Large intestine (tissue), 3 donors: ENCODE measurements at regions not wholly inside any gene's neighbourhood (a gene's known extent, or its start where the extent isn't known, plus 50 kb on each side); places are given as distances from the start of the nearest gene placed in this dataset.

Source experiments
- DNase-seq, 2 donors: peaks; one replicate each; pipeline versions ENCODE4 v3.0.0 to v3.0.0-alpha.2; 2013
- H3K27ac ChIP-seq: one replicate; pipeline ENCODE4 v1.5.1; 2013; ENCODE audit warnings: low read length
- H3K27me3 ChIP-seq: 2 replicates; pipeline ENCODE4 v1.6.1; 2013; ENCODE audit warnings: low read length; ENCODE audit not compliant: control insufficient read depth, insufficient read depth
- H3K36me3 ChIP-seq: 2 replicates; pipeline ENCODE4 v1.6.1; 2013; ENCODE audit warnings: low read length; ENCODE audit not compliant: control insufficient read depth, insufficient read depth
- H3K4me1 ChIP-seq: one replicate; pipeline ENCODE4 v1.6.1; 2013; ENCODE audit warnings: low read length; ENCODE audit not compliant: control insufficient read depth, insufficient read depth
- H3K4me3 ChIP-seq: one replicate; pipeline ENCODE4 v1.5.1; 2013; ENCODE audit warnings: low read length
- H3K9me3 ChIP-seq: one replicate; pipeline ENCODE4 v1.6.1; 2013; ENCODE audit warnings: mild to moderate bottlenecking, low read depth, low read length, moderate library complexity; ENCODE audit not compliant: control insufficient read depth
- WGBS: methylation state at CpG from one replicate; pipeline ENCODE4 v1.1.5; 2013; ENCODE audit warnings: low lambda C conversion rate; ENCODE audit not compliant: insufficient coverage; 5-methylcytosine and 5-hydroxymethylcytosine counted together

DNA sequence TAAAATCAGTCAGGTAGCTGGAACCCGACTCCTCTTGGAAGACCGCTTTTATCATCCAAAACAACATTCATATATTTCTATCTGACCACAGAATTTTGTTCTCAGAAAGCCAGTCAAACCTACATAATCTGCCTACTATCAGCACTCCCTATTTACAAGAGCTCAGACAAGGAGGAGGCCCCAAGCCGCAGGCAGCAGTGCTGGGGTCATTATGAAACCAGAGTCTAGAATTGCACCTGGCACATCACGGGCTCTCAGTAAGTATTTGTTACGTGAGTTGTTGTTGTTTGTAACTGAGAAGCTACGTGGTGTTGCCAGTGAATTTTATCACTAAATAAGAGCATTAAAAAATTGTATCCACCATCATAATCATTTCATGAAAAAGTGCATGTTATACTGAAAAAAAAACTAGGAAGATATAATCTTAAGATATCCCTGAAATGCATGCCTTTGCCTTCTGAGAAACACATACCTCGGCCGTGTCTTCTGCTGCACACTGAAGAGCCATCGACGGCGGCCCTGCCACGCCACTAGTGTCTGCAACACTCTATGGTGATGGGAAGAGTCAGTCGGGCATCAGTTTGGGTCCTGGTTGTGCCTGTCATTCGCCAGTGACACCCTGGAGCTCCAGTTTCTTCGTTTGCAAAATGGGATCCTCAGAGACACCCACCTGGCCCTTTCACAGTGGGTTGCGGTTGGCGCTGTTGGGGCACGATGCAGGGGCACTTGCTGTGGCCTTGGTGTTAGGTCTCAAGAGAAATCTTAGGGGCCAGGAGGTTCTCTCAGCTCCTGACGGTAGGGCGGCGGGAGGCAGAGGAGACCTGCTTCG is 505.9 kb downstream of the EIPR1 start:
- no peaks in the 10 kb centered on the region for H3K4me1 ChIP-seq
- WGBS: no CpG with 5 or more reads among the region's 22 CpGs
- H3K27ac ChIP-seq: no peak overlapping the region
- H3K4me3 ChIP-seq: no peak overlapping the region
- peaks cover 2% of the 10 kb centered on the region for H3K9me3 ChIP-seq
- DNase-seq: no peak
- H3K27me3 ChIP-seq: no peaks in the 10 kb centered on the region
- H3K36me3 ChIP-seq: no peaks in the 10 kb centered on the region

DNA sequence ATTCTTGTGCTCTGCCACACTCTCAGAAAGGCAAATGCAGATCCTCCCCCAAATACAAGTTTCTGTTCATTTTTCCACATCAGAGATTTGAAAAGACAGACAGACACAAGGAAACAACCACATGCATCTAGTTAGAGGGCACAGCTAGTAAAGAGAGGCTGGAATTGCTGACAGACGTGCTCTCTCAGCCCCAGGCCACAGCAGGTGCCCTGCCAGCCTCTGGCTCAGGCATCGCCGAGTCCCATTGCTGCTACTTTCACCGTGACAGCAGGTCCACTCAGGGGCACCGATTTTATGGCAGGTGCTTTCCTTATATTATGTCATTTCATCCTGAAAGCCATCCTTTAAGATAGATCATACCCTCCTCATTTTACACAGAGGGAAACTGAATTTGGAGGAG is 507.5 kb downstream of the EIPR1 start:
- no peak overlapping the region for H3K4me3 ChIP-seq
- WGBS: no CpG with 5 or more reads among the region's 5 CpGs
- no peaks in the 10 kb centered on the region for H3K4me1 ChIP-seq
- no peak overlapping the region for H3K27ac ChIP-seq
- H3K27me3 ChIP-seq: no peaks in the 10 kb centered on the region
- DNase-seq: no peak
- no peaks in the 10 kb centered on the region for H3K9me3 ChIP-seq
- no peaks in the 10 kb centered on the region for H3K36me3 ChIP-seq

DNA sequence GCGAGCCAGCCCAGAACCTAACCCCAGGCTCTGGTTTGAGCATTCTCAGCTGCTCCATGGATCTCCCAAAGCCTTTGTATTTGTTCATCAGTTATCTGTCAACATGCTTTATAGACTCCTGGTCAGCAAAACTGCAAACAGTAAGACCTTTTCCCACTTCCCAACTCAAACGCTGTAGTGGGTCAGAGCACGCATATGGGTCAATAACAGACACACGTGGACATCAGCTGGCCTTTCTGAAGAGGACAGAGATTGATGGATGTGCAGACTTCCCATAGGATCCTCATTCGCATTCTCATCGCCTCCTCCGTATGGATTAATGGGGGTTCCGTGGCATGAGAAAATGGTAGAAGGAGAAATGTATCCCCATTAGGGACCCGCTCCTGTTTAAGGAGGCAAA is 508.1 kb downstream of the EIPR1 start:
- no peaks in the 10 kb centered on the region for H3K36me3 ChIP-seq
- H3K27me3 ChIP-seq: no peaks in the 10 kb centered on the region
- H3K27ac ChIP-seq: no peak overlapping the region
- no peak for DNase-seq
- no peak overlapping the region for H3K4me3 ChIP-seq
- WGBS: no CpG with 5 or more reads among the region's 9 CpGs
- H3K9me3 ChIP-seq: no peaks in the 10 kb centered on the region
- H3K4me1 ChIP-seq: no peaks in the 10 kb centered on the region

DNA sequence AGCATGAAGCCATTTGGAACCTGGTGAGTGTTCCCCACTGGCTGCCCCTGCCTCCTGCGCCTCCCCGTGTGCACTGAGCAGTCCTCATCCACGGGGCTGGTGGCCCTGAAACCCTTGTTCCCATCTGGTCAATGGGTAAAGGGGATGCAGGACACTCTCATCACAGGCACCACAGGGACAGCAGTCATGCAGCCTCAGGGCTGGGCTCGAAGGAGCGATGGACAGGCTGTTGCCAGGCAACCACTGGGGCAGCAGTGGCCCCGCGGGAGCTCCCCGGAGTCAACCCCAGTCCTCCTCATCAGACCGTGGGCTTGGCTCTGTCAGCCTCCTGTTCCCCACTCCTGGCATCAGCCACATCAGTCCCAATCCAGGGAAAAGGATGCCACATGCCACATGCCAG is 509.5 kb downstream of the EIPR1 start:
- no peak overlapping the region for H3K4me3 ChIP-seq
- no peaks in the 10 kb centered on the region for H3K9me3 ChIP-seq
- no peak overlapping the region for H3K27ac ChIP-seq
- no peak for DNase-seq
- no peaks in the 10 kb centered on the region for H3K27me3 ChIP-seq
- no CpG with 5 or more reads among the region's 9 CpGs for WGBS
- no peaks in the 10 kb centered on the region for H3K4me1 ChIP-seq
- no peaks in the 10 kb centered on the region for H3K36me3 ChIP-seq

DNA sequence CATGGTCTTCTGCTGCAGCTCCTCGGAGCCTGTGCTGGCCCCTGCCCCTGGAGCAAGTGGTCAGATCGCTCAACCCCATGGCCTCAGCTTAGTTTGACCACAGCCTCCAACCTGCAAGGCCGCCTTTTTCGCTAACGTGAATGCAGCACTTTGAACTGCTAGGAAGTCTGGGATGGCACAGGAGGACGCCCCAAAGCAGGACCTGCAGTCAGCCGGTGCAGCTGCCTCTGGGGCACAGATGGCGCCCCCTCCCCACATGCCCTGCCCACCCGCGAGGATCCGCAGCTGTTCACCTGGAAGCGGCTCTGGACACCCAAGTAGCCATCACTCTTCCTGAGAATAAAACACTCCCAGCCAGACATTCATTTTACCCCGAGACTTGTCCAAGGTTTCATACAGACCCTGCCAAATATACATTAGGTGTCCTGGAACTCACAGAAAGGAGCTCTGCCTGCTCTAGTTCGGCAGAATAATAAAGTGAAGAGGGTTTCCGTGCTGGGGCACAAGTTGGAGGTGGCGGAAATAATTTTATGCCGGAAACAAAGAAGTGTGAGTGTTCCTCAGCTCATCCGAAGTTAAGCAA is 510.1 kb downstream of the EIPR1 start:
- Histone ChIP-seq H3K9me3 (no peaks in the 10 kb centered on the region), H3K36me3 (no peaks in the 10 kb centered on the region), H3K4me1 (no peaks in the 10 kb centered on the region), H3K27ac (no peak overlapping the region), H3K4me3 (no peak overlapping the region), H3K27me3 (no peaks in the 10 kb centered on the region)
- DNase-seq: no peak
- 42% methylated on average over 3 of the region's 18 CpGs for WGBS

- WGBS: no CpG with 5 or more reads among the region's 14 CpGs
- Histone ChIP-seq H3K36me3 (no peaks in the 10 kb centered on the region), H3K4me1 (no peaks in the 10 kb centered on the region), H3K4me3 (no peak overlapping the region), H3K9me3 (no peaks in the 10 kb centered on the region), H3K27ac (no peak overlapping the region), H3K27me3 (no peaks in the 10 kb centered on the region)
- no peak for DNase-seq
Measured at GRCh38 chr2:2866459-2866858, 511.2 kb downstream of the EIPR1 start.

GRCh38 chr2:2862386-2862785 is 515.2 kb downstream of the EIPR1 start:
- Histone ChIP-seq H3K4me3 (no peak overlapping the region), H3K9me3 (no peaks in the 10 kb centered on the region), H3K4me1 (no peaks in the 10 kb centered on the region), H3K36me3 (no peaks in the 10 kb centered on the region), H3K27me3 (no peaks in the 10 kb centered on the region), H3K27ac (no peak overlapping the region)
- WGBS: no CpG with 5 or more reads among the region's 5 CpGs
- no peak for DNase-seq

GRCh38 chr2:2861666-2862240 is 515.9 kb downstream of the EIPR1 start:
- no peak for DNase-seq
- H3K4me1 ChIP-seq: no peaks in the 10 kb centered on the region
- WGBS: no CpG with 5 or more reads among the region's 19 CpGs

GRCh38 chr2:2860589-2861300 is 516.9 kb downstream of the EIPR1 start:
- 89% methylated on average over 11 of the region's 20 CpGs for WGBS
- DNase-seq: no peak
- Histone ChIP-seq H3K9me3 (no peaks in the 10 kb centered on the region), H3K27me3 (no peaks in the 10 kb centered on the region), H3K4me1 (no peaks in the 10 kb centered on the region), H3K4me3 (no peak overlapping the region), H3K27ac (no peak overlapping the region), H3K36me3 (no peaks in the 10 kb centered on the region)

More at GRCh38 chr2:2861666-2862240, 515.9 kb downstream of the EIPR1 start:
- H3K27me3 ChIP-seq: no peaks in the 10 kb centered on the region
- H3K36me3 ChIP-seq: no peaks in the 10 kb centered on the region
- H3K4me3 ChIP-seq: no peak overlapping the region
- no peaks in the 10 kb centered on the region for H3K9me3 ChIP-seq
- no peak overlapping the region for H3K27ac ChIP-seq

DNA sequence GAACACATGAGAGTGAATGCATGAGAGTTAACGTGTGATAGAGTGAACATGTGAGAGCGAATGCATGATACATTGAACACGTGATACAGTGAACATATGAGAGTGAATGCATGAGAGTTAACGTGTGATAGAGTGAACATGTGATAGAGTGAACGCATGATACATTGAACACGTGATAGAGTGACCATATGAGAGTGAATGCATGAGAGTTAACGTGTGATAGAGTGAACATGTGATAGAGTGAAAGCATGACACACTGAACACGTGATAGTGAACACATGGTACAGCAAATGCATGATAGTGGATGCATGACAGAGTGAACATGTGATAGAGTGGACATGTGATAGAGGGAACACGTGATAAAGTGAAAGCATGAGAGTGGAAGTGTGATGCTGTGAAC is 517.9 kb downstream of the EIPR1 start:
- Histone ChIP-seq H3K9me3 (no peaks in the 10 kb centered on the region), H3K27me3 (no peaks in the 10 kb centered on the region), H3K27ac (no peak overlapping the region), H3K4me3 (no peak overlapping the region), H3K4me1 (no peaks in the 10 kb centered on the region), H3K36me3 (no peaks in the 10 kb centered on the region)
- WGBS: 92% methylated on average over 7 of the region's 9 CpGs
- no peak for DNase-seq
